ENCODE measurements at regions not wholly inside any gene's neighbourhood (a gene's known extent, or its start where the extent isn't known, plus 50 kb on each side); places are given as distances from the start of the nearest gene placed in this dataset.

- TF ChIP-seq CTCF (IDR thresholded peaks at IDR 0.05) = no peak
- no peak for TF ChIP-seq POLR2A (IDR thresholded peaks at IDR 0.05)
These were observed 148.1 kb upstream of the TENT5A start for GRCh38 chr6:81900616-81901015.
